ENCODE measurements at regions not wholly inside any gene's neighbourhood (a gene's known extent, or its start where the extent isn't known, plus 50 kb on each side); places are given as distances from the start of the nearest gene placed in this dataset.
"Not testable (repeated sequence)": the region's sequence is repeated elsewhere in the genome, so short reads cannot be mapped to it uniquely, and the experiment has no call there.

DNA sequence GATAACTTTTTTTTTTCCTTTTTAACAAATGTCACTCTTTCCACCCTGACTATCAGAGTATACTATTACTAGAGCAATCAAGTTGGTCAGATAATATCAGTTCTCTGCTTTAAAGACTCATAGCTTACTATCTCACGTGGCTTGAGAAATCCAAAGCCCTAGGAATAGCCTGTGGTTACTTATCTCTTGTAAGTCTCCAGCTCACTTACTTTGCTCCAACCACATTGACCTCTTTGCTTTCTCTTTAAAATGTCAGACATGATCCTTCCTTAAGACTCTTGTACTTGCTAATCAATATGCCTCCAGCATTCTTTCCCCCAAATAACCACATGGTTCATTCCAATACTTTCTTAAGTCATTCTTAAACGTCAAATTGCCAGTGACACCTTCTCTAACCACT is 1292.2 kb downstream of the REEP3 start:
- FAIRE-seq = no peak
- no peak for DNase-seq (ENCODE audit: extremely low spot score, insufficient read length, low read depth)

- no peak for DNase-seq (ENCODE audit: extremely low spot score, insufficient read length, low read depth)
- no peak for FAIRE-seq
Observed at GRCh38 chr10:64814201-64814600, 1293.0 kb downstream of the REEP3 start.

GRCh38 chr10:64829888-64830412 is 1308.7 kb downstream of the REEP3 start:
- no peak for DNase-seq (ENCODE audit: extremely low spot score, insufficient read length, low read depth)
- FAIRE-seq = no peak

GRCh38 chr10:64830869-64831268 is 1309.7 kb downstream of the REEP3 start:
- no peak for FAIRE-seq

DNA sequence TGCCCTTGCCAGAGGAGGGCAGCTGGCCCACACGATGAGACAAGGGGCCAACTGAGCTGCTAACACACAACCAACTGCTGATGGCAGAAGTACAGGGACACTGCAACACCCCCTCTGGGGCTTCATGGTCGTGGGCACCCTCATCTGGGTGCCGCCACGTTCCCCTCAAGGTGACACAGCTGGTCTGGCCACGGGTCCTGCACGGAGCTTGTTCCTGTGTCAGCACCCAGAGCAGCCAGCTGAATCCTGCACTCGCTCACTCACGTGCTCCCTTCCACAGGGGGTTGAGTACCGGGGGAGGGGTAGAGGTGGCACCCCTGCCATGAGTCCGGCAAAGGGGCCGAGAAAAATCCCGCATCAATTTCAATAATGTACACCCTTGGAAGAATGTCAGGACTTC is 1319.1 kb downstream of the REEP3 start:
- no peak for FAIRE-seq

More at GRCh38 chr10:64830869-64831268, 1309.7 kb downstream of the REEP3 start:
- DNase-seq (ENCODE audit: extremely low spot score, insufficient read length, low read depth) = no peak

GRCh38 chr10:64846700-64847099 is 1325.5 kb downstream of the REEP3 start:
- FAIRE-seq (no peak), DNase-seq (ENCODE audit: extremely low spot score, insufficient read length, low read depth) (no peak)

More for the DNA sequence above, 1319.1 kb downstream of the REEP3 start:
- DNase-seq (ENCODE audit: extremely low spot score, insufficient read length, low read depth) = no peak

GRCh38 chr10:64855941-64856340 is 1334.7 kb downstream of the REEP3 start:
- FAIRE-seq (no peak), DNase-seq (ENCODE audit: extremely low spot score, insufficient read length, low read depth) (no peak)

DNA sequence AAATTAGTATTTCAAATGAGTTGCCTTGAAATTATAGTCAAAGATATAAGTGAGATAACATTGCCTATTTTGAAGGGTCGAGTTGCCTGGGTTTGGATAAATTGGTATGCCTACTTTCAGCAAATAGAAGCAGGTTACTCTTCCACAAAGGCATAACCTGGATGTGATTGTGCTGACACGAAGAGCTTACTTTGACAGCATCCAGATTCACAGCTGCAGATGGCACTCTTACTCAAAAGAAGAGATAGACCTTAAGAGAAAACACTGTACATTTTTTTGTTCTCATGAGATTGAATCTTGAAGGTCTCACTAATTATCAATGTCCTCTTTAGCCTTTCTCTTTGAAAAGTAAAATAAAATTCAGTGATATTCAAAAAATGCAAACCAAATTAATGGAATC is 1338.7 kb downstream of the REEP3 start:
- no peak for DNase-seq (ENCODE audit: extremely low spot score, insufficient read length, low read depth)
- FAIRE-seq = no peak

GRCh38 chr10:64863836-64864235 is 1342.6 kb downstream of the REEP3 start:
- DNase-seq (ENCODE audit: extremely low spot score, insufficient read length, low read depth) = no peak

GRCh38 chr10:64867501-64867962 is 1346.3 kb downstream of the REEP3 start:
- FAIRE-seq (no peak), DNase-seq (ENCODE audit: extremely low spot score, insufficient read length, low read depth) (no peak)

More at GRCh38 chr10:64863836-64864235, 1342.6 kb downstream of the REEP3 start:
- no peak for FAIRE-seq

- FAIRE-seq (no peak), DNase-seq (ENCODE audit: extremely low spot score, insufficient read length, low read depth) (no peak)
Observed at GRCh38 chr10:64873088-64873487, 1351.9 kb downstream of the REEP3 start.

GRCh38 chr10:64873959-64874358 is 1352.8 kb downstream of the REEP3 start:
- DNase-seq (ENCODE audit: extremely low spot score, insufficient read length, low read depth) = no peak
- no peak for FAIRE-seq

DNA sequence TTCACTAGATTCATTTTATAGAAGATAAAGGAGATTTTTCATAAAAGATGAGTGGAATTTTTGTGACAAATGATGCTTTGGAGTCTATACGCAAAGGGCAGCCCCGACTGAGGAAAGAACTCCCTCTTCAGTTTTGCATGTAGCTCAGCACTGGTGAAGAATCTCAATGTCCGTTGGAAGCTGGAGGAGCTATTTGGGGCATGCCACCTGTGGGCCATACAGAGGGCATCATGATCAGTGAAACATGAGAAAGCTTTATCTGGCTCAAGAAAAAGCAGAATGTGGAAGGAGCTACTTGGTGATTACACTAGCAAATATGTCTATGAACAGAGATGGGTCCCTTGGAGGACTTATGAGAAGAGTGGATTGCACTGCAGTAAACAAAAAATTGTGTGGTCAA is 1359.3 kb downstream of the REEP3 start:
- FAIRE-seq (no peak), DNase-seq (ENCODE audit: extremely low spot score, insufficient read length, low read depth) (no peak)

DNA sequence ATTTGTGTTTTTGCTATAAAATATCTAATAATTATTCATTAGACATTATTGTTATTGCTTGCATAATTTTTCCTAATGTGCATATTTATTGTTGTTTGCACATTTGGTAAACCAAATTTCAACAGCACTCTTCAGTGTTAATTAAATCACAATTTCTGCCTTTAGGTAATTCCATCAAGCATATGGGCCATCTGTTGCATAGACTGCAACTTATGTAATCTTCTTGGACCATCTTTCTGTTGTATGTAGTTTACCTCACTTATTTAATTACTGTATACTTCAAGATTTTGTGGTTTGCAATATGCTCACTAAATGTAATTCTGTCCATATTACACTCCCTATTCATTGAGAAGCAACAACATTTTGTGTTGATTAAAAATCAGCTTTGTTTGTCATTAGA is 1360.1 kb downstream of the REEP3 start:
- no peak for DNase-seq (ENCODE audit: extremely low spot score, insufficient read length, low read depth)
- no peak for FAIRE-seq

- FAIRE-seq = no peak
- no peak for DNase-seq (ENCODE audit: extremely low spot score, insufficient read length, low read depth)
Observed at GRCh38 chr10:64896582-64896981, 1375.4 kb downstream of the REEP3 start.

DNA sequence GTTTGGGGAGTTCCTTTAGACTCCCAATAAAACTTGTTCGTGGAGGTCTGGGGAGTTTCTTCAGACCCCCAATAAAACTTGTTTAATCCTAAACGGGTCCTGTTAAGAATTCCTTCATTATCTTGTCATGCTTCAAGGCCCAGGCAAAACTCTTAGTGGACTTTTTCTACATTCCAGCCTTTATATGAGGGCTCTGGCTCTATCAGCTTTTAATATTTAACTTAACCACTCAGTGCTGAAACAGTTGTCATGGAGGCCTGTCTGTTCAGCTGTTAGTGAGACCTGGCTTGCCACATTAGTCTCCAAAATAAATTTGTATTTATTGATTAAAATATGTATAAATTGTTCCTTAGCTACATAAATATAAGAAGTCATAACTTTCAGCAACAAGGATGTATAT is 1385.1 kb downstream of the REEP3 start:
- not testable (repeated sequence) for DNase-seq (ENCODE audit: extremely low spot score, insufficient read length, low read depth); FAIRE-seq

DNA sequence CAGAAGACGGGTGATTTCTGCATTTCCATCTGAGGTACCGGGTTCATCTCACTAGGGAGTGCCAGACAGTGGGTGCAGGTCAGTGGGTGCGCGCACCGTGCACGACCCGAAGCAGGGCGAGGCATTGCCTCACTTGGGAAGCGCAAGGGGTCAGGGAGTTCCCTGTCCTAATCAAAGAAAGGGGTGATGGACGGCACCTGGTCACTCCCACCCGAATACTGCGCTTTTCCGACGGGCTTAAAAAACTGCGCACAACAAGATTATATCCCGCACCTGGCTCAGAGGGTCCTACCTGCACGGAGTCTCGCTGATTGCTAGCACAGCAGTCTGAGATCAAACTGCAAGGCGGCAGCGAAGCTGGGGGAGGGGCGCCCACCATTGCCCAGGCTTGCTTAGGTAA is 1403.1 kb downstream of the REEP3 start:
- not testable (repeated sequence) for DNase-seq (ENCODE audit: extremely low spot score, insufficient read length, low read depth)

DNA sequence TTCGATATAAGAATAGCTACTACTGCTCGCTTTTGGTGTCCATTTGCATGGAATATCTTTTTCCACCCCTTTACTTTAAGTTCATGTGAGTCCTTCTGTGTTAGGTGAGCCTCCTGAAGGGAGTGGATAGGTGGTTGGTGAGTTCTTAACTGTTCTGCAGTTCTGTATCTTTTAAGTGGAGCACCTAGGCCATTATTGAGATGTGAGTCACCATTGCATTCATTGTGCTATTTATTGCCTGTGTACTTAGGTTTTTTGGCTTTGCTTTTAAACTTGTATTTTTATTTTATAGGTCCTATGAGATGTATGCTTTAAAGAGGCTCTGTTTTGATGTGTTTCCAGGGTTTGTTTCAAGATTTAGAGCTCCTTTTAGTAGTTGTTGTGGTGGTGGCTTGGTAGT is 1430.8 kb downstream of the REEP3 start:
- DNase-seq (ENCODE audit: extremely low spot score, insufficient read length, low read depth) (no peak), FAIRE-seq (no peak)

More for the DNA sequence above, 1403.1 kb downstream of the REEP3 start:
- not testable (repeated sequence) for FAIRE-seq

- DNase-seq (ENCODE audit: extremely low spot score, insufficient read length, low read depth) (no peak), FAIRE-seq (no peak)
Observed at GRCh38 chr10:64956441-64956840, 1435.2 kb downstream of the REEP3 start.

DNA sequence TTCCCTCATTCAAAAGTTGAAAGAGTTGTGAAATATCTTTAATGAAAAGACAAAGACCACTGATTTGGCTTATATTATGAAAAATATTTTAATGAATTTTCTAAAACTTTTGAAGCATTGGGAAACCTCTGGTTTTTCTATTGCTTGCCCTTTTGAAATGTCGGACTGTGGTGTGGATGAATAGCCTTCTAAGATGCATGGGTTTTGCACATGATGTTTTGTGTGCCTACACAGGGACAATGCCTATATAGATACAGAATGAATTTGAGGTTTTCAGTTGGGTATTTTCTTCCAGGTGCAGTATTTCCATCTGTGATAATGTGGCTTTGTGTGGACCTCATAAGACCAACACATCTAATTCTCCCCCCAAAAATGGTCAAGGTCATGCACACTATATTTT is 1437.9 kb downstream of the REEP3 start:
- no peak for FAIRE-seq
- DNase-seq (ENCODE audit: extremely low spot score, insufficient read length, low read depth) = no peak

DNA sequence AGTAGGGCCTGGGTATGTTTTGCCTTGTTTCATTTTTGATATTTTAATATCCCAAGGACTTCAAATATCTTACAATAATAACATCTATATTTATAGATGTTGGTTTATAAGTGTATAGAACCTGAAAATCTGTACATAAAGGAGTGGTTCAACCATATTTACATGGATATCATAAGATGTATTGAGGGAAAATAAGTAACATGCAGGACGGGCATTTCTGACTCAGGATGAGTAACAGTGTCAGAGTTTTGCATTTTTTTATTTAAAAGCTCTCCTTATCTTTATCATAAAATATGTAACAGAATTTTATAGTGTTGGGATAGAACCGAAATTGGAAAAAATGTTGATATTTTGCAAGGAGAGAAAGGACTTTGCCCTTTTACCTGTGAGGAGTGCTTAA is 1438.7 kb downstream of the REEP3 start:
- DNase-seq (ENCODE audit: extremely low spot score, insufficient read length, low read depth) (no peak), FAIRE-seq (no peak)

DNA sequence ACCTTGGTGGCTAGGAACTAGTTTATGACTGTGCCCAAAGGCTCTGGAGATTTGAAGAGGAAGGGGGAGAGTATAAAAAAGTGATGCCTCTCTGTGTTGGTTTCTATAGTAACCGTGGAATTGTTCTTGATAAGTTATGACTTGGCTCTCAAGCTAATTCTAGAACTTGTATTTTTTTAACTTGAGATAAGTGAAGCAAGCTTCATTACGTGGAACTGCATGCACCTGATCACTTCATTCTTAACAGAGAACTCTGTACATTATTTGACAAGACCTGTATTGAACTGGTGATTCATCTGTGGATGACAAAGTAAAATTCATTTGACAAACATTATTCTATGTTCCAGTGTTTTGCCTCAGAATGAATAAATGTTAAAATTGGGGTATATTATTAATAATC is 1452.2 kb downstream of the REEP3 start:
- no peak for DNase-seq (ENCODE audit: extremely low spot score, insufficient read length, low read depth)
- no peak for FAIRE-seq
